SHP77 (cell line): ENCODE measurements at regions not wholly inside any gene's neighbourhood (a gene's known extent, or its start where the extent isn't known, plus 50 kb on each side); places are given as distances from the start of the nearest gene placed in this dataset.
"Not testable (repeated sequence)": the region's sequence is repeated elsewhere in the genome, so short reads cannot be mapped to it uniquely, and the experiment has no call there.

Experiments
- DNase-seq, 2 experiments: peaks; one replicate each; lab custom pipeline; 2025; lab: John Stamatoyannopoulos, UW

GRCh38 chr3:74131546-74132328, 482.7 kb downstream of the CNTN3 start:
- not testable (repeated sequence) for DNase-seq

GRCh38 chr3:74129611-74130010, 484.8 kb downstream of the CNTN3 start:
- DNase-seq: no peak

- DNase-seq: no peak
Measured at GRCh38 chr3:74129056-74129455, 485.4 kb downstream of the CNTN3 start.

- DNase-seq: no peak
Measured at GRCh38 chr3:74127256-74127655, 487.2 kb downstream of the CNTN3 start.

- no peak for DNase-seq
Measured at GRCh38 chr3:74124782-74125181, 489.7 kb downstream of the CNTN3 start.

GRCh38 chr3:74122281-74122680, 492.2 kb downstream of the CNTN3 start:
- DNase-seq: no peak

DNA sequence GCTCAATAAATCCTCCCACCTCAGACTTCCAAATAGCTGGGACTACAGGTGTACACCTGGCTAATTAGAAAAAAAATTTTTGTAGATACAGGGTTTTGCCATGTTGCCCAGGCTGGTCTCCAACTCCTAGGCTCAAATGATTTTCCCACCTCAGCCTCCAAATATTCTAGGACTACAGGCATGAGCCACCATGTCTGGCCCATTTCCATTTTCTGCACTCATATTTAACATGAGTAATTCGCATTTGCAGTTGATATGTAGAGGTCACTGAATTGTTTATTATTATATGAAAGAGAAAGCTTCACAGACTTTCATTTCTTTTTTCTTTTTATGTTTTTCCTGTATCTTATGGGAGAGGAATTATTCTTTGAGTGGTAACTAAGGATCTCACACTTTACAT, 492.7 kb downstream of the CNTN3 start:
- DNase-seq: no peak

DNA sequence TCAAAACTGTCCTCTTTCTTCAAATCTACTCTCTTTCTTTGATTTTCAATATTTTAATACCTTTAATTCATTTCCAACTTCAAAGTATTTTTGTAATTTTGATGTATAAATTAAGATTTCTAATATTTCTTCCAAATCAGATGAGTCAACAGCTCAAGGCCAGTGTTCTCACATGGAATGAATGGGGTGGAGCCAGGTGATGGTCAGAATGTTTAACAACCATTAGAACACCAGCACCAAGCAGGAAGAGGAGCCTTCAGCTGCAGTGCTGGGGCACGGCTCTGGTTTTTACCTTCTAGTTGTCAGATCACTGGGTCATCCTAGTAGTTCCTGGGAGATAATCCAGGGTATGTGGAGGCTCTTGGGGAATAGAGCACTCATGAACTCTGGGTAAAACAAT, 494.5 kb upstream of the PDZRN3 start:
- DNase-seq: no peak

GRCh38 chr3:74115906-74116305, 491.2 kb upstream of the PDZRN3 start:
- DNase-seq: no peak

DNA sequence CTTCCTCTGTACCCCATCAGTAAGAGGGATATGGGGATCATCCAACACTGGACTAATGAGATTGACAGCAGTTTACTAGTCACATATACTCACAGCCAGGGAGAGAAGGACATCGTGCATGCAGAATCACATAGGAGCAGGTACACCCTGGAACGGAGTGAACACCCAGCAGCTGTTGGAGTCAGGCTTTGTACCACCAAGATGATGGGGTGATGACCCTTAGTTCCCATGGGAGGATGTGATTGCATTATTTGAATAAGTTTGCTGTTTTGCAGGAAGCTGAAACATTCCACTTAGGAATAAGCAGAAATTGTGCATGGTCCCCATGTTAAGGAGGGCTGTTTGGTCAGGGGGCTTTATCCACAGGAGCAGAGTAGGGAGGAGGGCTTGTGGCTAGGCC, 482.7 kb upstream of the PDZRN3 start:
- no peak for DNase-seq

- DNase-seq: no peak
Measured at GRCh38 chr3:74106925-74107324, 482.2 kb upstream of the PDZRN3 start.

DNA sequence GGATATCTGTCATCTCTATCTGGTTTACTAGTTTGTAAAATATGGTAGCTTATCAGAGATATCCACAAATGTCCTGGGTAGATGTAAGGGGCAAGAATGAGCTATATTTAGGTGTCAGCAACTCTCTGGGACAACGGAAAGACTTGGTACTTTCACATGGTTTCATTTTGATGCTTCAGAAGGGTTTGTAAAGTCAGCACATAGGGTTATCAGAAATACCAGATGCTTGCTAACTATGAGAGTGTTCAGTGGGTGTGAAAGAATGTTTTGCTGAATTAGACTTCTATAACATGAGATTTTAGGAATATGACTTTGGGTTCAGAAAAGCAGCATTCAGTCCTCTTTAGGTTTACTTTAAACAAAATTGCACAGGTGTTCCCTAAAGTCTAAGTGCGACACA, 466.5 kb upstream of the PDZRN3 start:
- no peak for DNase-seq

DNA sequence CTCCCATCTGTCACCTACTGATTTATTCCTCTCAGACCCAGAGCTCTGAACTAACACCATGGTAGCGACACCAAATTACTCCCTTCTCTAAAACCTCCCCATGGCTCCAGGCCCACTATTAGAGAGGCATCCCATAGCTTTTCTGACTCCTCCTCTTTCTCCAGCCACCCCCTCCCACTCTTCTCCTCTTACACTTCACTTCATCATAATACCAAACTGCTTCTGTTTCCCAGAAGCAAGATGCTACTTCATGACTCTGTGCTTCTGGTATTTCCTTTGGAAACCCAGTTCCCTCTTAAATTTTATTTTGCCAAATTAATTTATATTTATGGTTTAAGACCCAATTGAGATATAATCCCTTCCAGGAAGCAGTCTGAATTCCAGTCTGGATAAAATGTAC, 465.1 kb upstream of the PDZRN3 start:
- no peak for DNase-seq

DNA sequence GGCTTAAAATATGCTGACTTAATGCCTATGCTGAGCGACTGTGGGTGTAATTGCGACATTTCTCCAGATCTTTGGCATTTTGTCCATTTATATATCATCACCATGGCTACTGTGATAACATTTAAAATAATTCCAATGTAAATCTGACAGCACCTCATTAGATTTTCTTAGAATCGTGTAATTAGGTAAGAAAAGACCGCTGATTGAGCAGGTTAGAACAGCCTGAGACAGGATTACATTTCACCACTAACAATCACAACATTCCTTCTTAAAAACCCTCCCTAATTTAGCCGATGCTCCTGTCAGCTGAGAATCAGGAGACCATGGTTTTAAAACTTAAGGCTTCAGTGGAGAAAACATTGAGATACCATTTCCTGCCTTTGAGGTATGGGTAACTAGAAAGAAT, 455.3 kb upstream of the PDZRN3 start:
- no peak for DNase-seq

DNA sequence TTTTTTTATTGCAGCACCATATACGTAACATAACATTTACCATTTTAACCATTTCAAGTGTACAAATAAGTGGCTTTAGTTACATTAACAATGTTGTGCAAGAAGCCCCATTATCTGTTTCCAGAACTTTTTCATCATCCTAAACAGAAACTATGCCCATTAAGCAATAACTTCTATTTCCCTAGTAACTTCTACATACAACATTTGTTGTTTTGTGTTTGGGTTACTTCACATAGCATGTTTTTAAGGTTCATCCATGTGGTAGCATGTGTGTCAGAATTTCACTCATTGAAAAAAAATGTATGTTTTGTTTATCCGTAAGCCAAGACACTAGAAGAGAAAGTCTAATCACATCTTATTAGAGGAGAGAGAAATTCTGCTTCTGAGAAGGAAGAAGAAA, 450.5 kb upstream of the PDZRN3 start:
- no peak for DNase-seq

- DNase-seq: no peak
Measured at GRCh38 chr3:74074700-74075099, 450.0 kb upstream of the PDZRN3 start.

DNA sequence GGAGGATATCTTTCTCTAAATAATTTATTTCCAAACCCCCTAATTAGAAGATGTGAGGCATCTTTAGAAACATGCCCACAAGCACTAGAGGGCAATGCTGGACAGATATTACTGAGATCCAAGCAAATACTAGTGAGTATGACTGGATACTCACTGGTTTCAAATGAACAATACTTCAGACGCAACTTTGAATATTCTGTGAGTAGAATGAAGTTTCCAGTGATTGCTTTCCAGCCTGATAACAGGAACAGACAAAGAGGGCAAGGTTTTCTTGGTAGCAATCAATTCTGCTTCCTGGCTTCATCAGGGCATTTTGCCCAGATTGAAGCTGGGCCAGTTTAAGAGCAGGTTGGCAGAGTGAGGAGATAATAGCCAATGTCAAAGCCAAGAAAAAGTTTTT, 442.6 kb upstream of the PDZRN3 start:
- no peak for DNase-seq

- DNase-seq: no peak
Measured at GRCh38 chr3:74066456-74066855, 441.7 kb upstream of the PDZRN3 start.

DNA sequence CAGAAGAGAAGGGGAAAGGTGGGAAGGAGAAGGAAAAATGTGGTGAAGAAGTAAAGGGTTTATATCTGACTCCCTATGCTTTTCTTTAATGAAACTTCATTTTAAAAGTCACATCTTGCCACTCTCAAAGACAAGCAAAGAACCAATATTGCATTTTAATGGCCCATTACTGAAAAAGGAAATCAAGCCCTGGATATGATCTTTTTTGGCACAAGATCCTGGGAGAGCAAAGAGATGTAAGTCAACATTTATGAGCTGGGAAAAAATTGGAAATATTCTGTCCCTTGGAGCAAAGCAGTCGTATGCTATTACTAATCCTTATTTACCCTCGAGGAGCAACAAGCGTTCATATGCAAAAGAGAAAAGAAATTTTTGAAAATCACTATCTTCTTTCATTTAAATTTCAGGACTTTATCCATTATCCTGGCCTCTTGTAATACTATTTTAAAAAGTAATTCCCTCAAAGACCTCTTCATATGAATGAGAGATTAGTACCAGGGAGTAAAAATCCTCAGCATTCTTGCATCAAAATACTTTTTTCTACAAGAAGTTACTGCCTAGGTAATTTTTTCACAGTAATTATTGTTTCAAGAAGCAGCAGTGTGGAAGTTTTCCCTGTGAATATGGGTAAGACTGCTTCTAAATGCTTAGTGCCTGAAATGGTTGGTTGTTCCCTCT, 435.3 kb upstream of the PDZRN3 start:
- no peak for DNase-seq

DNA sequence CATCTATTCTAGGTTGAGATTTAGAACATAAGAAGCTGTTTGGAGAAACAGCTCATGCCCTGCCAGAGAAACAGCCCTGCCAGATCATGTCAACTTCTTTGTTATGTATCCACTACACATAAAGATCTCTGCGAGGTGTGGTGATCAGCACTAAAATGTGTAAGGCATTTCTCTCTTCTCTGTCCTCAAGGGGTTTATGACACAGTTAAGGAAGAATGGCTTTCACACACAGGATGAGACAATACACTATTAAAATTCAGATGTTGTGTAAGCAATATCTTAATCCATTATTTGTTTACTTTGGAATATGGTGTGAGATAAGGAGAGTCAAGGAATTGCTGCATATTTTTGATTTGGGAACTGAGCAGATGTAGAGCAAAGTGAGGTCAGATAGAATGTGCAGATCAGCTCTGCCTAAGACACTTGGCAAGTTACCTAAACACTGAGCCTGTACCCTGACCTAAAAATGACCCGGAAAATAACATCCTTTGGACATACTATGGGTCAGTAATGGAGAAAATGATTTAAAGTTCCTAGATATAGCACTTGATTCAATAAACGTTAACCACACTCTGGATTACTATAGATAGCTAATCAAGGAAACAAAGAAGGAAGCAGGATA, 434.7 kb upstream of the PDZRN3 start:
- DNase-seq: no peak

DNA sequence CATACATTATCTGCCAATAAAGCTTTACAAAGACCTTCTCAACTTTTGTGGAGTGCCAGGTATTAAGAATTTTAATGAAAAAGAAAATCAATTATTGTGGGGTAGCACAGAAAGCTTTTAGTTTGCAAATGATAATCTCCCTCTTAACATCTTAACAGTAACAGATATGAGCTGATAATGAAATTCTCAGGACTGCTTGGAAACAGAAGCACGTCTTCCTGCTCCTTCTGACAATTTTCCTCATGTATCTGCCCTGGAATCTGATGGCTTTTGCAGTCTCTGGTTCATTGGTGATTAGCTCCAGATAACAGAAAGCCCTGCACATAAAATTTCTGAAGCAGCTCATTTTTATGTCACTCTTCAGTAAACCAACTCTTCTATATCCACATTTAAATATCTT, 432.4 kb upstream of the PDZRN3 start:
- no peak for DNase-seq

GRCh38 chr3:74055061-74055460, 430.3 kb upstream of the PDZRN3 start:
- no peak for DNase-seq

DNA sequence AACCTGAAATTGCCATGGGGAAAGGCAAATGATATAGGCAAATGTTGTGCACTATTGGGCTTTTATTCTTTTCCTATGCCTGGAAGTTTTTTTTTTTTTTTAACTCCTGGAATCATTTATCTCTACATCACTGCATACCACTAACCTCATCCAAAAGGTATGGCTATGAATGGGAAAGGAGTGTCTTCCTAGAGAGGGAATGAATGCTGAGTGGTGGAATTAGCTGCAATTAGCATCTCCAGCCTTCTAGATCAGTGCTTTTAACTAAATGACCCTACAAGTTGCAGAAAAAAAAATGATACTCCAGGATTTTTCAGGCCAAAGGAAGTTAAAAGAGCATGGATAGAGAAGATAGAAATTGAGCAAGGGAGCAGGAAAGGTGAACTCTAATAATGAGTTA, 429.8 kb upstream of the PDZRN3 start:
- no peak for DNase-seq
